GM21360 (cell line): ENCODE measurements at regions not wholly inside any gene's neighbourhood (a gene's known extent, or its start where the extent isn't known, plus 50 kb on each side); places are given as distances from the start of the nearest gene placed in this dataset.

ENCODE experiments used
- ATAC-seq: cut with Tn5 transposase; IDR thresholded peaks from one replicate; pipeline ENCODE4 v1.9.1; 2021; ENCODE audit warnings: mild to moderate bottlenecking, moderate library complexity; ENCODE audit not compliant: unreplicated experiment

DNA sequence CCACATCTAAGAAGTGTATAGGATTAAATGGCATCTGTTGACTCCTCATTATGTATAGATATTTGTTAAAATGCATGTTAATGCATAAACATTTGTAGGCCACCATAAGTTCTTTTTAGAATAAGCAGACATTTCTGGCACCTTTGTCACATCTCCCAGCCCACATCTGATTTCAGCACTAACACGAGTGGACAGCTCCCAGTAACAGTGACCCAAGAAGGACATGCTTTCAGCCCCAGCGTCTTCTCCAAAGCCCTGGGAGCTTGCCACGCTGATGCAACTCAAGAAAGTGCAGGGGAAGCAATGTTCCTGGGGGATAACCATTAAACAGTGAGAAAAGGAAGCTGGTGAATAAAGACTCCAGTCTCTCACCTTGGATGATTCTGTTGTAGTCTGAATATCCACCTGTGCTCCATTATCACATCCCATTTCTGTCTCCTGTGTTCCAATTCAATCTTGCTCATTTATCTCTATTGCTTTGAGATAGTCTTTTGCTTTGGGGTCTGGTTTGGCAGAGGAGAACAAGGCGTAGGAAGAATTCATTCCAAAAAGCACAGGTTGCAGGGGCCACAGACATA, 182.6 kb upstream of the THSD7B start:
- no peak for ATAC-seq

DNA sequence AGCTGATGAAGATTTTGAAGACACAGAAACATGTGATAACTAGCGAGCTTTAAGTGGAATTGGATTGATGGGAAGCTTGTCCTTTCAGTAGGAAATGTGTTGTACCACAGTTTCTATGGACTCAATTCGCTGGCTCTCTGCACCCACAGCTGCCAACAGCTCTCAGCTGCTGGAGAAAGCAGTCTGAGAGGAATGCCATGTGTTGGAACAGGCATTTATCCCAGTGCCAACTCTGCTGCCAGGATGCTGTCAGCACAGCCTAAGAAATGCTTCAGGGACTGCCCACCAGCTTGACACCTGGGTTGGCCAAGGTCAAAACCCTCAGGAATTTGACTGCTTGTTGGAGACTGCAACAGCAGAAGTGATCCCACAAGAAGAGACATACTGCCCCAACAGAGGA, 193.0 kb upstream of the THSD7B start:
- ATAC-seq: no peak

DNA sequence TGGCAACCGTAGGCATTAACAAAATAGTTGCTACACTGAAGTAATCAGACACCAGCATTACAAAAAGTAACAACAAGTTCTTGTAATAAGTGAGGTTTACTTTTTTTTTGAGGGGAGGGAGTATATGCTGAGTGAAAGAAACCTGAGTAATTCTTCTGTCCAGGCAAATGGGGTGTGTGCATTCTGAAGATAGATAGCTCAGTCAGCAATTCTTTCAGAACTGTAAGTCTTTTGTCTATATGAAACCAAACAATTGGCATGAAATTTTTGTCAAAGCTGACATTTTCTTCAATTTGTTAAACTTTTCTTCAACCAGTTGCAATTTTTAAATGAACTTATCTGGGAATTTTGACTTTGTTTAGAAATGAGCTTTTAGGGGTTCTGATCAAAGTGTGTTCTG, 208.1 kb upstream of the THSD7B start:
- no peak for ATAC-seq

DNA sequence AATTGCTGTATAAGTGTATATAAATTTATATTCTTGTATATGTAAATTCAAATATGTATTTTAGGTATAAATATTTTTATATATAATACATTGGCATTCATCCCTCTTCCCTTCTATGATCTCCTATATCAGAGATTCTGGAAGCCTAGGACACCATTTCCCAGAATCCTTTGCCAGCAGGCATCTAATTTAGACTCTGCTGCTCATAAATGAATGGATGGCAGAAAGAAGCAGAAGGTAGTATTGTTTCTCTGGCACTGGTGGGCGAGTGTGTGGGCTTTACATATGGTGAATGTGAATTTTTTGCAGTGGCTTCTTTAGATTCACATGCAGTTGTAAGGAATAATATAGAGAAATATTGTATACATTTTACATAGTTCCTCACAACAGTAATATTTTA, 215.2 kb upstream of the THSD7B start:
- no peak for ATAC-seq

DNA sequence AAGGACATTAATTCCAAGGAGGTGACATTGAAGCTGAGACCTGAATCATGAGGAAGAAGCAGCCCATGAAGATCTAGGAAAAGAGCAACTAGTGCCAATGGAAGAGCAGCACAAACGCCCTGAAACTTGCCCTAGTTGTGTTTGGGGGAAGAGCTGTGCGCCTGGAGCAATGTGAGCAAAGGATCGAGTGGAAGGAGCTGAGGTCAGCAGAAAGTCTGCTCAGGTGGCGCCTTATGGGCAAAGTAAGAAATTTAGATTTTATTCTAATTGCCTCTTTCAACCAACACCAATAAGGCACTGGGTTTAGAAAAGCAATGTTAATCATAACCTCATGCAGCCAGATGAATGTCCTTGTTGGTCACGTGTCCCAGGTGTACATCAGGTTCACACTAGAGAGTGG, 226.0 kb upstream of the THSD7B start:
- no peak for ATAC-seq

DNA sequence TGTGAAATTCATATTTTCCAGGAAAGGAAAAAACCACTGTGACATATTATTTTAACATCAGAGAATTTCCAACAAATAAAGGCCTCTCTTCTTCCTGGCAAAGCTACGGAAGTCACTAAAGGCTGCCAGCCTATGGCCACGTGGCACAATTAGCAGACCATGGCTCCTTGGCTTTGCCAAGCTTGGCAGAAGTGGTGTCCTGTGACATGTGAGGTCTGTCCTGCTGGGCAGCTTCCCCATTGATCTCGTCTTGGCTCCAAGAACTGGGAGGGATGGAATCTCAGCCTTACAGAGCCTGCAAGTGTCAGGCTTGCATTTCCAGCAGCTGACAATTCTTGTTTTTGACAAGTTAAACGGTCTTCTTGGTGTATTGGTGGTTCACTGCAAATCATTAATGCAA, 226.9 kb upstream of the THSD7B start:
- no peak for ATAC-seq

DNA sequence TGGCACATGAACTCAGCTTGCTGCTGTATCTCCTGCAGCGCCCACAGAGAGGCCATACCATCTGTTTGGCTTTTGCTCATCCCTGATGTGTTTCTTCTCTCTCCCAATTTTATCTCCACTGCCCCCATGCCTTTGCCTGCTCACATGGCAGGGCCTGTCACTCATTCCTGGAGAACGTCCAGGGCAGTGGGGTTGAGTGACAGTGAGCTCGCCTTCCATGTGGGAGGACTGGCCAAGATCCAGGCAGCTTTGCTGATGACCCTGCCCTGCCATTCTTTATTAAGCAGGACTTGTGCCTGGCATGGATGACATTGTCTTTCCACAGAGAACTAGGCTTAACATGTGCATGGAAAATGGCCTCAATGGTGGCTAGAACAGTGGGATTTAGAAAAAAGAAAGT, 230.5 kb upstream of the THSD7B start:
- ATAC-seq: no peak

DNA sequence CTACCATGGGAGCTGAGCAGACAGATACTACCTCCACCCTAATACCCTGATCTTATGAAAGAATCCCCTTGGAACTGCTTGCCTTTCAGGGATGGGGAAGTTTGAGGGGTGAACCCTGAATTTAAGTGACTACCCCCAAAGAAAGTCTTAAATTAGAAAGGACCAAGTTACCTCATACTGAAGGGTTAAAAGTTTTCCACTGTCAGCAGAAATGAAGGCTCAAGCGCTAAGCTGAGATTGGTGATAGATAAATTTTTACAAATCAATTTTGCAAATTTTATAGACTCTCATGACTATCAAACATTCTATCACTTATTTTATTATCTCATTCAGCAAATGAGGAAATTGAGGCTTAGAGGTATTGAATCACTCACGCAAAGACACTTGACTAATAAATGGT, 233.2 kb upstream of the THSD7B start:
- no peak for ATAC-seq

DNA sequence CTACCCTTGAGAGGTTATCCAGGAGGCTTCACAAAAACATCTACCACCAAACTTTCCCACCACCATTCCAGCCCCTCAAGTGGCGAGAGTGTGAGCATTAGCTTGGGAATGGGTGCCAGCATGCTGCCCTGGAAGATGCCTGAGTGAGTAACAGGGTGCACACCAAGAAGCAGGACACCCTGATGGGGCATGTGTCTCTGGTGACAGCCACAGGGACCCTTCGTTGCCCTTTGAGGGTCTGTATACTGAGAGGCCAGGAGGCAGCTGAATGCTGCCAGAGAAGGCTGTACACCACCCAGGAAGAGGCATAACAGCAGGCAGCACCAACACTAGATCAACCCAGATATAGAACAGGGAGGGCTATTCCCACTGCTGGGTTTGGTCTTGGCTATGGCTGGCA, 233.6 kb upstream of the THSD7B start:
- no peak for ATAC-seq

DNA sequence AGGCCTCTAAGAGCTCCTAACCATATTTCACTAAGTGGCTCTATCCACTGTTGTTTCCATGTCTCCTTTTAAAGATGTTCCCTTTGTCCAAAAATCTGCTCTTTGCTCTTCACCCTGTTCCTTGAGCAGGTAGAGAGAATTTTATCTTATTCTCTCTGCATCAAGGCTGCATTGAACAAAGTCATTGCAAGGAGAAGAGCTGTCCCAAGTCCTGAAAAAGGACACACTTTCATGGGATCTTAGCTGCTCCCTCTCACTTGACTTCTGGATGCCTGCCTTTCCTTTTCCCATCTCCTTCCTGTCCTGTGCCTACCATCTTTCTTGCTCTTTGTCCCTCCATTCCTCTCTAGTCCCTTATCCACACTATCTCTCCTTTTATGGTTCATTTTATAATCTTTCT, 235.2 kb upstream of the THSD7B start:
- ATAC-seq: no peak

DNA sequence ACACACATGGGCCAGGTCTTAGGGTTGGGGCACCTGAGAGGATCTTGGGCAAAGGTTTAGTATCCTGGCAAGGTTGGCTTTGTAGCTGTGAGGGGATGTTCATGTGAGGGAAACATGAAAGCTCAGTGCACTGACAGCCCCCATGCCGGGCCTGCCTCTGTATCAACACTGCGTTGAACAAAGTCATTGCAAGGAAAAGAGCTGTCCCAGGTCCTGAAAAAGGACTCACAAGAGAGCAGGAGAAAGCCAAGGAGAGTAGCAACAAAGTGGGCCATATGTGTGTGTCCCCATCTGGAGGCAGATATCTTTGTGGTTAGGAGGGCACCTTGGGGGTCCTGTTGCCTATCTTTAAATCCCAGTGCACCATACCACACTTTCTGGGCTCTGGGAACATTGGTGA, 237.8 kb upstream of the THSD7B start:
- no peak for ATAC-seq

DNA sequence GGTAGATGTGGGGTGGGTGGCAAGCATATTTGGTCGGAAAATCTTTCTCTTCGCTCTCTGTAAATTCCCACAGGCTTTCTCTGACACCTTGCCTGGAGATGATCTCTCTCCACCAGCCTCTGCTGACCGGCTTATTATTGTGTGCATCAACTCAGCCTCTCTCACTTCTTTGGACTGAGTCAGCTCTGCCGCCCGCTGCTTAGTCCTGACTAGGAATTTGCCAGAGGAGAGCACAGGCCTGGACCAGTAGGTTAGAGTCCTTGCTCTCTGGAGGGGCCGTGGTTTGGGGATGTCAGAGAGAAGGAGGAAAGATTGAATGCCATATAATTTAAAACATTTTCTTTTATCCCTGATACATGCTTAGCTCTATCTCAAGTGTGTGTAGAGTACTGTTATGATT, 242.6 kb upstream of the THSD7B start:
- no peak for ATAC-seq

DNA sequence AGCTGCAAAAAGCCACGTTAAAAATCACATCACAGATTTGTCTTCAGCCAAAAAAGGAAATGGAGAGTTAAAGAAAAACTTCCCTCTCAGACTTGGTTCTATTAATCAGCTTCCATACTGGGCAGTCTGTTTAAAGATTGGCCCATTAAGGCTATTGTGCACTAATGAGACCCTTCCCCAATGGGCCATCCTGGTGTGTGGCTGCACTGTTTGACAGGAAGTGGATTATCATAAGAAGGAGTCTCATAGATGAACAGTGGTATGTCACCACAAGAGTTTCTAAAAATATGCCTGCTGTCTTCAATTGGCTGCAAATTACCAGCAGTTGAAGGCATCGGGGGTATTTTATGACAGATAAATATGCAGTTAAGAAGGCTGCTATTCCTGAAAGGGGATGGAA, 247.6 kb upstream of the THSD7B start:
- ATAC-seq: no peak

DNA sequence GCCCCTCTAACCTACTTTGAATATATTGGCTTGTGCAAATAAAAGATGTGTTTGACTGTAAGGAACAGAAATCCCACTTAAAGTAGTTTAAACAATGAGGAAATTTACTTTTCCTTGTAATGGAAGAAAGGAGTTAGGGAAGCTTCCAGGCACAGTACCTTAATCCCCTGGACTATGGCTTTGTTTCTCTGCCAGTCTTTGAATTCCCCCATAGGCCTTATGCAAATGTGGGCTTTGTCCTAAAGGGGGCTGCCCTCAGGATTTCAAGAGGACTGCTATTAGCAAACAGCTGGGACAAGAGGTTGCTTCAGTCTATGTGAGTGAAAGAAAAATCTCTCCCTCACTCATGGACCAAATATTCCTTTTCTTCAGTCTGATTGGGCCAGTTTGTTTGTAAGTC, 255.1 kb upstream of the THSD7B start:
- no peak for ATAC-seq

DNA sequence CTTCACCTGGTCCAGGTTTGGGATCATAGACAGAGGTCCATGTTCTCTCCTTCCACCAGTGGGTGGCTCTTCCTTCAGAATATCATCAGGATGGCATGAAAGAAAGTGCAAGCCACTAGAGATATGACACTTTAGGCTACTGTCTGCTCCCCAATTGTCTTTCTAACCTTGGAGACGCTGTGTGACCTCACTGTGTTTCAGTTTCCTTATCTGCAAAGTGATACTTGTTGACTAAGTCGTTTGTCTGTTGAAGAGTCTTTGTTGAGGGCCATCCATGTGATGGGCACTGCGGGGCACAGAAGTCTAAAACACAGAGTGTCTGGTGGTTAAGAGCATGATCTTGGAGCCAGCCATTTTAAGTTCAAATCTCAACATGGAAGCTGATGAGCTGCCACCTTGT, 259.9 kb upstream of the THSD7B start:
- ATAC-seq: no peak

DNA sequence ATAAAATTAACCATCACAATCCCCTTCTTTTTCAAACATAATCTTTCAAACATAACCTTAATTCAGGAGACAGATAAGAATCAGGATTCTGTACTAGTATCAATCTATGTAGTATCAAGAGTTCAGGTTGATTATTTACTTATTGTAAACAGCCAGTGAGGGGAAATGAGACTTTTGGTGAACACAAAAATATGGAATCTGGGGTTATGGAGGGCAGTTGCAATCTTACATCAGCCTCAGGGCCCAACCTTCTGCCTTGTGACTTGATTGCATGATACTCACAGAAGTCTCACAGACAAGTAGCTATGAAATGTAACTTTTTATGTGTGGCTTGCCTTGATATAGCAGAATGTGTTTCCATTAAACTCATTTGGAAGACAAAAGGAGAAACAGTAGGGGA, 262.7 kb upstream of the THSD7B start:
- no peak for ATAC-seq

DNA sequence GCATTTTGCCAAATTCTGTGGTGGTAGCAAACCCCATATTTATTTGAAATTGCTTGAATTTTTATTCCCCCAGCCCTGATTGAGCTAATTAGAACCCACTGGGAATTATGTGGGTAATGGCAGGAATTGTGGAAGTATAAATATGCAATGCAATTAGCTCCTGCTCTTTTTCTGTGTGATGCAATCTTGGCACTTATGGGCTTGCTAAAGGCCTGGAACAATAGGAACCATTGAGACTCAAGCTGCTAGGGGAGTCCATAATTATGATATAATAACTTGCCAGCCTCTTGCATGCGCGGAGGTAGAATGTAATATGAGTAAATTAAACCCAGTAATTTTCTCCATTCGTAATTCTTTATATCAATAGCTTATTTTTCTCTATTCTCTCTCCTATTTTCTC, 267.6 kb upstream of the THSD7B start:
- no peak for ATAC-seq

DNA sequence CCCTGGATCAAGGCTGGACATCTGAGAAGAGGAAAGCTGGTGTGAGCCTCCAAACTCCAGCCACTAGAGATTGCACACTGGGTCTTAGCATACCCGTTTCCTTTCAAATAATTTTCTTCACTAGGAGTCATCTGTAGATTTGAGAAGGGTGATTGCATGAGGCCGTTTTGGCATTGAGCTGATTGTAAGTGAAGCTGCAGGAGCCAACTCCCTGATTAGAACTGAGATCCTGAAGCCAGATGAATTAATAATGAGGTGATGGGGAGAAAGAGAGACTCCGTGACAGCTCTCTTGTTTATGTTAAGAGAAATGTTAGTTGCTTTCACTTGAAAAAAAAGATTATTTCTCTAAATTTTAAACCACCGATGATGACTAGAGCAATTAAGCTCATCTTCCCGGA, 268.4 kb upstream of the THSD7B start:
- no peak for ATAC-seq

DNA sequence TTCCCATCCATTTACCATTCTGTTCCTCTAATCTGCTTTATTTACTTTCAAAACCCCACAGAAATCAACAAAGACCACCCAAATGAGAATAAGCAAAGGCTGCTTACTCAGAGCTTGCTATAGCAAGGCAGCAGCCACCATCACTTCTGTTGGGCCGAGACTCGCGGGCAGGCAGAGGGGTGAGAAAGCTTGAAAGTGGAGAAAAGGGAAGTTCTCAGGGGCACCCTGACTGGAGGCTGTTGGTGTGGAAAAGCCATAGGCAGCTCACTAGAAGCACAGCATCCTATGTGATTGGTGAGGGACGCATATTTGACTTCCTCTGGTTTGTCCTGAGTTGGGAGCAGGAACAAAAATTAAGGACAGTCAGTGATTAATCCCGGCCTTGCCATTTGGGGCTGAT, 269.7 kb upstream of the THSD7B start:
- peak; percentile 67 for ATAC-seq

DNA sequence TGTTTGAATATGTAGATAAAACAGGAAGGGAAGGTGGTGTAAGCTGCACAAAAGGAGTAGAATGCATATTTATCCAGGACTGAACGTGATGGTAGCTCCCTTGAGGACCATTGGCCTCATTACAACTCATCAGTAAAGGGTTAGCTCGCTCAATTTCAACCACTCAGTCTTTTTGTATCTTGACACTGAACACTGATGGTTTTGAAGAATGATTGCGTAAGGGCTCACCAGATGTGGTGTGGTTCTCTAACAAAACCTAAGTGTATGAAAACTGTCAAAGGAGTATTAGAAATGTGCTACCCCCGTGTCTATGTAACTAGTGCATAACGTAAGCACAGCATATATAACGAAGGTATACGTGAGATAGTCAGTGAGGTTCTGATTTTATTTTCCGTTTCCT, 272.4 kb upstream of the THSD7B start:
- no peak for ATAC-seq

DNA sequence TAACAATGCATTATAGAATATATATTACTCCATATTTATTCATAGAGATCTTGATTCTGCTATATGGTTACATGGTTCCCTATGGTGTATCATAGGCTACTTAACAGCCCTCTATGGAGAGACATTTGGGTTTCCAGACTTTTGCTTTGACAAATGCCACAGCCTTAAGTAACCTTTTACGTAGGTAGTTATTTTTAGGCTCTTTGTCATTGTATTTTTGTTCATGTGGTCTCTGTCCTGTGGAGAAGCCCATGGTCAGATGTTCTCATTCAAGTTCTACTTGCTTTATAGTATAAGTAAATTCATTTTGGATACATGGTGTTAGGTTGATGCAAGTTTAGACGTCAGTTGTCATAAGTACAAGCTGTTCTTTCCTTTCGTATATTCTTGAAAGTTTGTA, 275.2 kb upstream of the THSD7B start:
- ATAC-seq: no peak

DNA sequence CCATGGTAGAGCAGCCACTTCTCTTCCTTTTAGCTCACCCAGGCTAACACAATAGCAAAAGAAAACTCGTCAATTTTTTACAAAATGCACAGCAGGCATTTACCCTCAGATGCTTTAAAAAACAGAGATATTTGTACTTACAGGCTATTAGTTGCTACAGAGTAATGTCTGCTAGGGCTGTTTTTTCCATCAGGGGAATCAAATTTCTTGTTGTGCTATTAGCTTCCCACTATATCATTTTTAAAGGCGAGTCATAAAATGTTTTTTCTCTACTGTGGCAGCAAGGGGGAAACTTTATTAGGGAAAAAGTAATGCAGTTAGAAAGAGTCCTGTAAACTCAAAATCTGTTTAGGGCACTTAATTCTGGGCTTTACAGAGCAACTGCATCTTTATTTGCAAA, 277.9 kb upstream of the THSD7B start:
- ATAC-seq: no peak

DNA sequence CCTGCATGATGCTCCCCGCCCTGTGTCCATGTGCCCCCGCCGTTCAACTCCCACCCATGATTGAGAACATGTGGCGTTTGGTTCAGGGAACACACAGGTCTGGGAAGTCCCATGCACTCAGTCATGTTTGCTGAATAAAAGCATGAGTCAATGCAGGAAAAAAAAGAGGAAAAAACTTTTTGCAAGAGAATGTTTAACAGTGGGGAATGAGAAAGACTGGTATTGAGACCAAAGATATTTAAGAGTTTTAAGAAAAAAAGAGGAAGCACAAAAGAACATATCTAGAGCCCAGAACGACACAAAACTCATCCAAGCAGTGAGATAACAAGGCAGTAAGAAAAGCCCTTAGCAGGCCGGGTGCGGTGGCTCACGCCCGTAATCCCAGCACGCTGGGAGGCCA, 279.2 kb upstream of the THSD7B start:
- ATAC-seq: peak; percentile 64

DNA sequence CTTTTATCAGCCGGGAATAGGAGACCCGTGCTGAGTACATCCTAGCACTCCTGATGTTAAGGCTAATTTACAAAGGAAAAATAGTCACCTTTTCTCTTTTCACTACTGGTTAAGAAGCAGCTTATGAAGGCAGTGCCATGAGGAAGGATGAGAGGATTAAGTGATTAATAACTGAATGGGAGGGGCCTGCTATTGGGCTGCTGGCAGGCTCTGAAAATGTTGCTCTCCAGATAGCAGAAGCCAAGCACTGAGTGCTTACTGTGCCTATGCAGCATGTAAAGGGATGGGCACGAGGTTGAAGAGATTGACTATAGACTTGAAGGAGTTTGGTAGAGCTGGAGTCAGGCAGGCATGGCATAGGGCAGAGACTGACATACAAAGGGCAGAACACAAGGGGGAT, 282.4 kb upstream of the THSD7B start:
- no peak for ATAC-seq
